ENCODE measurements at regions not wholly inside any gene's neighbourhood (a gene's known extent, or its start where the extent isn't known, plus 50 kb on each side); places are given as distances from the start of the nearest gene placed in this dataset.

DNA sequence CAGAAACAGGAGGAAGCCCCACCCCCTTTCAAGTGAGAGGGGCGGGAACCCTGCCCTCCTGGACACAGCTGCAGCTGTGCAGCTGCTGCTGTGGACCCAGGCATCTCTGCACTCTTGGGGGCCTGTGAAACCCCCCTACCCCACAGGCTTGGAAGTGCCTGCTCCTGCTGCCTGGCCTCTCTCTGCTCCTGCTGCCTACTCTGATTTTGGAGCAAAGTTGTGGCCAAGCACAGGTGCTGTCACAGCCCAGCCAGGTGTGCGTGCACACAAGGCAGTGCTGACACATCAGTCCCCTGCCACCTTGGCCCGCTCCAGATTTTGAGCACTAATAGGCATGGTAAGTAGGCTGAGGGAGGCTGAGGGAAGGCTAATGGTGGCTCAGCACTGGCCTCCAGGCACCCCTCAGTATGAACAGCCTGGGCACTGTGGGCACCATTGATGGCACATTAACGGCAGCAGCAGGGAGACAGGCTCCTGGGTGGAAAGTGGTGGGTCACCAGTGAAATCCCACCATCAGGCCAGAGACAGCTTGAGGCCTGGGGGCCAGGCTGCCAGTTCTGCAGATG is 890.9 kb downstream of the GBE1 start:
- POLR2A ChIA-PET: no interaction called here
- TF ChIP-seq, protein P1, sequence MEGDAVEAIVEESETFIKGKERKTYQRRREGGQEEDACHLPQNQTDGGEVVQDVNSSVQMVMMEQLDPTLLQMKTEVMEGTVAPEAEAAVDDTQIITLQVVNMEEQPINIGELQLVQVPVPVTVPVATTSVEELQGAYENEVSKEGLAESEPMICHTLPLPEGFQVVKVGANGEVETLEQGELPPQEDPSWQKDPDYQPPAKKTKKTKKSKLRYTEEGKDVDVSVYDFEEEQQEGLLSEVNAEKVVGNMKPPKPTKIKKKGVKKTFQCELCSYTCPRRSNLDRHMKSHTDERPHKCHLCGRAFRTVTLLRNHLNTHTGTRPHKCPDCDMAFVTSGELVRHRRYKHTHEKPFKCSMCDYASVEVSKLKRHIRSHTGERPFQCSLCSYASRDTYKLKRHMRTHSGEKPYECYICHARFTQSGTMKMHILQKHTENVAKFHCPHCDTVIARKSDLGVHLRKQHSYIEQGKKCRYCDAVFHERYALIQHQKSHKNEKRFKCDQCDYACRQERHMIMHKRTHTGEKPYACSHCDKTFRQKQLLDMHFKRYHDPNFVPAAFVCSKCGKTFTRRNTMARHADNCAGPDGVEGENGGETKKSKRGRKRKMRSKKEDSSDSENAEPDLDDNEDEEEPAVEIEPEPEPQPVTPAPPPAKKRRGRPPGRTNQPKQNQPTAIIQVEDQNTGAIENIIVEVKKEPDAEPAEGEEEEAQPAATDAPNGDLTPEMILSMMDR (IDR thresholded peaks at IDR 0.05; ENCODE audit: control extremely low read depth, extremely low read depth, low read depth, missing control alignments): no peak
- CTCF ChIA-PET: interaction anchor here (1.1 kb wide), 1 partner anchor 14 kb away, joined by 3 read pairs; no protein-coding TSS in a partner anchor
- no peak for DNase-seq (ENCODE audit: extremely low spot score)

DNA sequence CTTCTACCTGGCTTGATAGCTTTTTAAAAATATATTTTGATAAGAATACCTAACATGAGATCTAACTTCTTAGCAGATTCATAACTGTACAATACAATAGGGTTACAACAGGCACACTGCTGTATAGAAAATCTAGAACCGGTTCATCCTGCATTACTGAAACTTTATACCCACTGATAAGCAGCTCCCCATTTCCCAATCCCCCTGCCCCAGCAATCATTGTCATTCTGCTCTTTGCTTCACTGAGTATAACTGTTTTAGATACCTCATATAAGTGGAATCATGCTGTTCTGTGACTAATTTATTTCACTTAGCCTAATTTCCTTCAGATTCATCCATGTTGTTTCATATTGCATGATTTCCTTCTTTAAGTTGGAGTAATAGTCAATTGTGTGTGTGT is 906.0 kb downstream of the GBE1 start:
- ChIA-PET CTCF (no interaction called here), POLR2A (no interaction called here)
- TF ChIP-seq, protein P1 (IDR thresholded peaks at IDR 0.05; ENCODE audit: control extremely low read depth, extremely low read depth, low read depth, missing control alignments): no peak
- DNase-seq (ENCODE audit: extremely low spot score): no peak

DNA sequence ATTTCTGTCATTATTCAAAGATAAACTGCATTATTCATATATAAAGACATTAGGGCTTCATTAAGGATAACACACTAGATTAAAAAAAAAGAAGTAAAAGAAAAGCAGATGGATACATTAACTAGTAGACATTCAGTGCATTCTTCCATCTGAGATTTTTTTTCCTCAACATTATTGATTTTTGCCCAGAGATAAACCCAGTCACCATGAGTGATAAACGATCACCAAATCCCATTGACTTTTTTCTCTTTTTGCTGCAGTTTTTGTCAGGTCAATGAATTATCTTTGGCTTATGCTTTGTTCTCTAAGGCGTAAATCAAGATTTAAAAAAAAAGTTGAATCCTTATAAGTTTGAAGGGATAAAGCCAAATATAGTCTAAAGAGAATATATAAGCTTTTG is 925.0 kb downstream of the GBE1 start:
- ChIA-PET POLR2A (no interaction called here), CTCF (no interaction called here)
- DNase-seq (ENCODE audit: extremely low spot score): no peak
- TF ChIP-seq, protein P1 (IDR thresholded peaks at IDR 0.05; ENCODE audit: control extremely low read depth, extremely low read depth, low read depth, missing control alignments): no peak

DNA sequence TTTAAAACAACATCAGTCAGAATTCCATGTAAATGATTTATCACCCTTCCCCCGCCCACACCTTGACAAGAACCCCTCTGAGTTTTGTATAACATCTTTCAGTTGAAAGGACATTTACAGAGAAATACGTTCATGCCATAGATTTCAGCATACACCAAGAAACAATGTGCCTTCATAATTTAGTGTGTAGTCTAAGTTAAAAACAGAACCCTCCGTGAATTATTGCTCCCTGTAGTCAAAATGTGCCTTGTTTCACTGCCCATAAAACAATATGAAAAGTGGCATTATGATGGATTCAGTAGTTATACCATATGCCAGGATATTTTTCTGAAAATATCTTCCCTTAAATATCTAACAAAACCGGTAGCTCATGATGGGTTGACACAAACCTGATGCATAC is 953.9 kb downstream of the GBE1 start:
- ChIA-PET CTCF (no interaction called here), POLR2A (no interaction called here)
- DNase-seq (ENCODE audit: extremely low spot score): no peak
- TF ChIP-seq, protein P1 (IDR thresholded peaks at IDR 0.05; ENCODE audit: control extremely low read depth, extremely low read depth, low read depth, missing control alignments): no peak

DNA sequence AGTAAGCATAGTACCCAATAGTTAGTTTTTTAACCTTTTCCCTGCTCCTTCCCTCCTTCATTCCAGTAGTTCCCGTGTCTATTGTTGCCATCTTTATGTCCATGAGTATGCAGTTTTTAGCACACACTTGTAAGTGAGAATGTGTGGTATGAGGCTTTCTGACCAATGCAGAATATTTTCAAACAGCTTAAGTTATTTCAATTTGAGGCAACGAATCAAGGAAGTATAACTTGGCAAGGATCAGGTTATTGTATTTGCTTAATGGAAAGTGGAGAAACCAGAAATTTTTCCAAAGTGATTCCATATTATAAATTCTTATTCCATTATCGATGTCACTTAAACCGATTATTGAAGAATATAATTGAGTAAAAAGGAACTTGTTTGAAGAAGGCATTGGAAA is 954.8 kb downstream of the GBE1 start:
- TF ChIP-seq, protein P1 (IDR thresholded peaks at IDR 0.05; ENCODE audit: control extremely low read depth, extremely low read depth, low read depth, missing control alignments): no peak
- DNase-seq (ENCODE audit: extremely low spot score): no peak
- ChIA-PET POLR2A (no interaction called here), CTCF (interaction anchor here (0.7 kb wide), 1 partner anchor 13 kb away, joined by 3 read pairs; no protein-coding TSS in a partner anchor)

DNA sequence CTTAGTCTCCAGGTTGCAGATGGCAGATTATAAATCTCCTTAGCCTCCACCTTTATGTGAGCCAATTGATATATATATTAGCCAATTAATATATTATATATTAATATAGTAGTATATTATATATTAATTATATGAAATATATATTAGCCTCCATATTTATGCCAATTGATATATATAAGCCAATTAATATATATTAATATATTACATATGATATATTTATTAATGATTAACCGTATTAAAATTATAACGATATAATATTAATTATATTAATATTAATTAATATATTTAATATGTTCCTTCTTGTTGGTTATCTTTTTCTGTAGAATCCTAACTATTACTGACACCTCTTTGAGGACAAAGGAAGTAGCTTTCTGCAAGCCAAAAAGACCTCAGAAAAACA is 972.5 kb downstream of the GBE1 start:
- TF ChIP-seq, protein P1 (IDR thresholded peaks at IDR 0.05; ENCODE audit: control extremely low read depth, extremely low read depth, low read depth, missing control alignments): no peak
- no peak for DNase-seq (ENCODE audit: extremely low spot score)
- ChIA-PET POLR2A (no interaction called here), CTCF (no interaction called here)

DNA sequence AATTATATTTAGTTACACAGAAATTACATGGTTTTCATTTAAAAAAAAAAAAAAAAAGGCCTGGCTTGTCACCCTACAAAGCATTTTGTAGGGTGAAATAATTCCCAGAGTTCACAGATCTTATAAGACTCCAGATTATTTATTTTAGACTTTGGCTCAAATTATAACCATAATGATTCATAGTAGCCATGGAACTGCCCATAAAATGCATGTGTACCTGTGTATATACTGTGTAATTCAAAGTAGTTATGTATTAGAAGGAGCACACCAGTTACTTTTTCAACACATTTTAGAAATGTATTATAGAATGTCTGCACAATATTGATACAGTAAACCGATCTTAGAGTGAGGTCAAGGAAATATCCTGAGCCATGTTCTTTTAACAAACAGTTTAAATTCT is 975.6 kb downstream of the GBE1 start:
- TF ChIP-seq, protein P1 (IDR thresholded peaks at IDR 0.05; ENCODE audit: control extremely low read depth, extremely low read depth, low read depth, missing control alignments): no peak
- POLR2A ChIA-PET: no interaction called here
- CTCF ChIA-PET: no interaction called here
- DNase-seq (ENCODE audit: extremely low spot score): no peak
